PC-3 (cell line): ENCODE measurements at regions not wholly inside any gene's neighbourhood (a gene's known extent, or its start where the extent isn't known, plus 50 kb on each side); places are given as distances from the start of the nearest gene placed in this dataset.

ENCODE experiments used
- ATAC-seq: fragments of 200-7000 bp; cut with Tn5 transposase; 2 replicates; pipeline ENCODE4 v1.9.1; 2020; ENCODE audit warnings: mild to moderate bottlenecking, moderate library complexity
- BruUV-seq: library from RNA; stranded (reverse); fragments of 400-500 nt; replicated peaks from 2 replicates; lab custom pipeline; 2021; lab: Mats Ljungman, UMichigan
- CTCF ChIA-PET: fragments of 300-600 bp; sonication (Branson Sonifier 250); formaldehyde crosslinking; loops from one replicate; lab custom pipeline; 2022; ENCODE audit warnings: antibody characterized with exemption; lab: Charles Lee
- POLR2A ChIA-PET: fragments of 300-600 bp; sonication (Branson Sonifier 250); formaldehyde crosslinking; loops from one replicate; lab custom pipeline; 2022; ENCODE audit warnings: antibody characterized with exemption; ENCODE audit not compliant: unreplicated experiment; lab: Charles Lee
- DNase-seq: peaks from one replicate; pipeline ENCODE4 v3.0.0-alpha.2; 2015
- H2AFZ ChIP-seq: fragments of 300-600 bp; sonication (generic); 2 replicates; pipeline ENCODE4 v1.6.0; 2016; ENCODE audit warnings: antibody characterized with exemption, low read length
- H3F3A ChIP-seq: fragments of 300-600 bp; sonication (generic); one replicate; pipeline ENCODE4 v1.6.0; 2017; ENCODE audit warnings: antibody characterized with exemption, low read length, control low read depth, mild to moderate bottlenecking; ENCODE audit not compliant: unreplicated experiment
- H3K27ac ChIP-seq: fragments of 300-600 bp; sonication (generic); 2 replicates; pipeline ENCODE4 v1.5.1; 2016; ENCODE audit warnings: mild to moderate bottlenecking, low read length
- H3K27me3 ChIP-seq: fragments of 300-600 bp; sonication (generic); 2 replicates; pipeline ENCODE4 v1.6.1; 2016; ENCODE audit warnings: low read length, mixed read lengths
- H3K36me3 ChIP-seq: fragments of 300-600 bp; sonication (generic); 2 replicates; pipeline ENCODE4 v1.6.1; 2016; ENCODE audit warnings: low read depth, mixed run types, low read length, mixed read lengths
- H3K4me1 ChIP-seq: fragments of 300-600 bp; sonication (generic); 2 replicates; pipeline ENCODE4 v1.5.1; 2016; ENCODE audit warnings: low read length; ENCODE audit not compliant: insufficient read depth
- H3K4me2 ChIP-seq: fragments of 300-600 bp; sonication (generic); 2 replicates; pipeline ENCODE4 v1.6.0; 2016; ENCODE audit warnings: low read length
- H3K4me3 ChIP-seq: fragments of 300-600 bp; sonication (generic); 2 replicates; pipeline ENCODE4 v1.5.1; 2016; ENCODE audit warnings: mild to moderate bottlenecking, low read length, mixed read lengths
- H3K79me2 ChIP-seq: fragments of 300-600 bp; sonication (generic); 2 replicates; pipeline ENCODE4 v1.6.1; 2017; ENCODE audit warnings: low read length, mixed read lengths
- H3K9ac ChIP-seq: fragments of 300-600 bp; sonication (generic); 2 replicates; pipeline ENCODE4 v1.6.0; 2016; ENCODE audit warnings: mild to moderate bottlenecking, low read length
- H3K9me2 ChIP-seq: fragments of 300-600 bp; sonication (generic); replicated peaks from 2 replicates; pipeline ENCODE4 v1.6.1; 2016; ENCODE audit warnings: mixed run types, low read length, mixed read lengths
- H3K9me3 ChIP-seq: fragments of 300-600 bp; sonication (generic); 2 replicates; pipeline ENCODE4 v1.6.1; 2016; ENCODE audit warnings: low read length, mixed read lengths
- H4K20me1 ChIP-seq: fragments of 300-600 bp; sonication (generic); 2 replicates; pipeline ENCODE4 v1.6.1; 2016; ENCODE audit warnings: low read length, mixed read lengths
- CTCF ChIP-seq: fragments of 300-600 bp; sonication (generic); conservative IDR thresholded peaks from 2 replicates; pipeline ENCODE4 v1.5.1; 2017; ENCODE audit warnings: antibody characterized with exemption, low read depth, mild to moderate bottlenecking, low read length
- EZH2 ChIP-seq: fragments of 300-600 bp; sonication (generic); IDR thresholded peaks from one replicate; pipeline ENCODE4 v1.6.1; 2017; ENCODE audit warnings: antibody characterized with exemption, mild to moderate bottlenecking, low read length; ENCODE audit not compliant: unreplicated experiment
- EZH2phosphoT487 ChIP-seq: fragments of 300-600 bp; sonication (generic); IDR thresholded peaks from 2 replicates; pipeline ENCODE4 v1.6.1; 2018; ENCODE audit warnings: mild to moderate bottlenecking, antibody characterized with exemption, low read length, borderline replicate concordance
- intact Hi-C: fragments of 100-400 bp; cut with micrococcal nuclease; formaldehyde crosslinking; loops from 2 replicates; pipeline ENCODE4 v1.9.0; 2023

- POLR2A ChIA-PET: no interaction called here
- BruUV-seq: no TSS peak
These were observed 285.0 kb upstream of the HABP2 start for GRCh38 chr10:113267619-113268562.

GRCh38 chr10:113269333-113269732 is 283.5 kb upstream of the HABP2 start:
- POLR2A ChIA-PET: no interaction called here
- H4K20me1 ChIP-seq: no peaks in the 10 kb centered on the region
- H2AFZ ChIP-seq: no peak overlapping the region
- TF ChIP-seq EZH2 (no peak), CTCF (no peak), EZH2phosphoT487 (no peak)
- H3K4me1 ChIP-seq: no peaks in the 10 kb centered on the region
- DNase-seq: no peak
- no peaks in the 10 kb centered on the region for H3K36me3 ChIP-seq
- no peak overlapping the region for H3K27ac ChIP-seq
- intact Hi-C loops: no loop called here
- no peaks in the 10 kb centered on the region for H3K79me2 ChIP-seq
- H3K4me2 ChIP-seq: no peak overlapping the region
- BruUV-seq: no TSS peak
- H3K4me3 ChIP-seq: no peak overlapping the region
- no peak overlapping the region for H3K9ac ChIP-seq
- H3F3A ChIP-seq: no peaks in the 10 kb centered on the region
- ATAC-seq: no peak
- no peaks in the 10 kb centered on the region for H3K9me3 ChIP-seq
- CTCF ChIA-PET: no interaction called here
- no peaks in the 10 kb centered on the region for H3K27me3 ChIP-seq
- H3K9me2 ChIP-seq: no peaks in the 10 kb centered on the region

More at GRCh38 chr10:113267619-113268562, 285.0 kb upstream of the HABP2 start:
- H3K36me3 ChIP-seq: no peaks in the 10 kb centered on the region
- H3K9me2 ChIP-seq: no peaks in the 10 kb centered on the region
- no peaks in the 10 kb centered on the region for H3K79me2 ChIP-seq
- H3K27ac ChIP-seq: no peak overlapping the region
- DNase-seq: no peak
- no peak overlapping the region for H3K4me3 ChIP-seq
- no peak overlapping the region for H3K4me2 ChIP-seq
- no peak overlapping the region for H3K9ac ChIP-seq
- H2AFZ ChIP-seq: no peak overlapping the region
- no peaks in the 10 kb centered on the region for H3K9me3 ChIP-seq
- CTCF ChIA-PET: no interaction called here
- H3K27me3 ChIP-seq: no peaks in the 10 kb centered on the region
- H4K20me1 ChIP-seq: no peaks in the 10 kb centered on the region
- H3F3A ChIP-seq: no peaks in the 10 kb centered on the region
- intact Hi-C loops: no loop called here
- H3K4me1 ChIP-seq: no peaks in the 10 kb centered on the region
- no peak for TF ChIP-seq EZH2
- TF ChIP-seq CTCF: no peak
- TF ChIP-seq EZH2phosphoT487: no peak
- no peak for ATAC-seq

- Histone ChIP-seq H4K20me1 (no peaks in the 10 kb centered on the region), H3K4me1 (no peaks in the 10 kb centered on the region), H3K79me2 (no peaks in the 10 kb centered on the region), H3K27me3 (no peaks in the 10 kb centered on the region), H3F3A (no peaks in the 10 kb centered on the region), H3K9me3 (no peaks in the 10 kb centered on the region), H3K36me3 (no peaks in the 10 kb centered on the region), H2AFZ (no peak overlapping the region), H3K9ac (no peak overlapping the region), H3K4me2 (no peak overlapping the region), H3K9me2 (no peaks in the 10 kb centered on the region), H3K27ac (no peak overlapping the region), H3K4me3 (no peak overlapping the region)
- no TSS peak for BruUV-seq
- no peak for TF ChIP-seq CTCF
- no peak for TF ChIP-seq EZH2
- no peak for TF ChIP-seq EZH2phosphoT487
- CTCF ChIA-PET: no interaction called here
- no peak for DNase-seq
- intact Hi-C loops: no loop called here
- POLR2A ChIA-PET: no interaction called here
- ATAC-seq: no peak
These were observed 280.3 kb upstream of the HABP2 start for GRCh38 chr10:113272511-113272910.
